HCT116 (cell line): ENCODE measurements at regions not wholly inside any gene's neighbourhood (a gene's known extent, or its start where the extent isn't known, plus 50 kb on each side); places are given as distances from the start of the nearest gene placed in this dataset.

Experiments
- ATAC-seq: fragments of 200-7000 bp; cut with Tn5 transposase; 2 replicates; pipeline ENCODE4 v1.9.1; 2020; ENCODE audit warnings: mild to moderate bottlenecking, moderate library complexity
- BruUV-seq: library from RNA; stranded (reverse); fragments of 400-500 nt; replicated peaks from 2 replicates; lab custom pipeline; 2021; lab: Mats Ljungman, UMichigan
- CTCF ChIA-PET: fragments of 300-600 bp; sonication (Branson Sonifier 250); formaldehyde crosslinking; loops from one replicate; lab custom pipeline; 2021; ENCODE audit warnings: antibody characterized with exemption; lab: Charles Lee
- POLR2A ChIA-PET: fragments of 300-600, 350-600 bp; sonication (Branson Sonifier 250); formaldehyde crosslinking; loops from one replicate; lab custom pipeline; 2021; ENCODE audit warnings: antibody characterized with exemption; lab: Charles Lee
- RAD21 ChIA-PET, 2 experiments: fragments of 300-600 bp; sonication (Branson Sonifier 250); formaldehyde crosslinking; loops; one replicate each; lab custom pipeline; 2023; ENCODE audit warnings: low total read pairs in 2 of 2; ENCODE audit not compliant: uncharacterized antibody in 2 of 2, unreplicated experiment in 2 of 2, low non-redundant PET in 1 of 2; lab: Charles Lee
- DNase-seq: peaks from one replicate; pipeline ENCODE4 v3.0.0-alpha.2; 2010; ENCODE audit warnings: low read depth, low spot score
- H2AFZ ChIP-seq: fragments of 200-600 bp; shearing (Covaris generic), sonication (generic); 2 replicates; pipeline ENCODE4 v1.6.1; 2017; ENCODE audit warnings: low read depth, mixed run types, mixed read lengths, antibody characterized with exemption, low read length; ENCODE audit not compliant: poor library complexity, severe bottlenecking
- H3K27ac ChIP-seq: 2 replicates; pipeline ENCODE4 v1.5.1; 2012; ENCODE audit warnings: low read depth, low read length
- H3K27me3 ChIP-seq: fragments of 200-600 bp; sonication (generic); 2 replicates; pipeline ENCODE4 v1.6.1; 2016; ENCODE audit warnings: mixed run types, low read length, mixed read lengths; ENCODE audit not compliant: insufficient read depth
- H3K36me3 ChIP-seq, 2 experiments: fragments of 200-500 bp in 1 of 2; fragments of 200-600 bp in 1 of 2; sonication (Bioruptor generic) in 1 of 2; sonication (generic) in 1 of 2; 2 replicates each; pipeline versions ENCODE4 v1.5.1 to v1.6.1; 2014 to 2016; ENCODE audit warnings: low read length in 2 of 2, inconsistent platforms in 1 of 2, mixed read lengths in 1 of 2, mixed run types in 1 of 2; ENCODE audit not compliant: insufficient read depth in 2 of 2, control insufficient read depth in 1 of 2
- H3K4me1 ChIP-seq, 2 experiments: fragments of 200-600 bp in 1 of 2; sonication (generic) in 1 of 2; 2 replicates each; pipeline versions ENCODE4 v1.5.1 to v1.6.1; 2012 to 2017; ENCODE audit warnings: low read length in 2 of 2, inconsistent platforms in 1 of 2, mild to moderate bottlenecking in 1 of 2, mixed read lengths in 1 of 2, mixed run types in 1 of 2, moderate library complexity in 1 of 2; ENCODE audit not compliant: insufficient read depth in 2 of 2, control insufficient read depth in 1 of 2
- H3K4me2 ChIP-seq: fragments of 200-600 bp; sonication (generic); 2 replicates; pipeline ENCODE4 v1.6.1; 2017; ENCODE audit warnings: mixed run types, low read length, mixed read lengths
- H3K4me3 ChIP-seq, 2 experiments: fragments of 200-600 bp in 1 of 2; sonication (generic) in 1 of 2; replicated peaks in 1 of 2; 2 replicates each; pipeline ENCODE4 v1.5.1; 2011 to 2016; ENCODE audit warnings: low read length in 2 of 2, control low read depth in 1 of 2, low read depth in 1 of 2, mild to moderate bottlenecking in 1 of 2, mixed read lengths in 1 of 2, mixed run types in 1 of 2
- H3K79me2 ChIP-seq: fragments of 200-600 bp; sonication (generic); 2 replicates; pipeline ENCODE4 v1.6.1; 2017; ENCODE audit warnings: mild to moderate bottlenecking, mixed run types, low read length, moderate library complexity, mixed read lengths; ENCODE audit not compliant: insufficient read depth
- H3K9ac ChIP-seq: fragments of 200-600 bp; sonication (generic); 2 replicates; pipeline ENCODE4 v1.6.1; 2016; ENCODE audit warnings: low read length, mixed read lengths
- H3K9me2 ChIP-seq: fragments of 200-600 bp; sonication (generic), shearing (Covaris generic); 2 replicates; pipeline ENCODE4 v1.6.1; 2017; ENCODE audit warnings: mixed run types, mild to moderate bottlenecking, moderate library complexity; ENCODE audit not compliant: insufficient read depth
- H3K9me3 ChIP-seq, 2 experiments: fragments of 200-500 bp in 1 of 2; fragments of 200-600 bp in 1 of 2; sonication (Bioruptor generic) in 1 of 2; sonication (generic) in 1 of 2; 2 replicates each; pipeline ENCODE4 v1.6.1; 2014 to 2017; ENCODE audit warnings: low read length in 2 of 2, mixed read lengths in 2 of 2, inconsistent platforms in 1 of 2, low read depth in 1 of 2, mild to moderate bottlenecking in 1 of 2, mixed run types in 1 of 2, moderate library complexity in 1 of 2; ENCODE audit not compliant: control insufficient read depth in 1 of 2, insufficient read depth in 1 of 2
- H4K20me1 ChIP-seq: fragments of 200-600 bp; sonication (generic), shearing (Covaris generic); 2 replicates; pipeline ENCODE4 v1.6.1; 2017; ENCODE audit warnings: mixed run types, mild to moderate bottlenecking, moderate library complexity; ENCODE audit not compliant: insufficient read depth
- ATF3 ChIP-seq: IDR thresholded peaks from 2 replicates; pipeline ENCODE4 v1.6.1; 2012
- CBX3 ChIP-seq: IDR thresholded peaks from 2 replicates; pipeline ENCODE4 v1.6.1; 2012; ENCODE audit warnings: low read depth
- CEBPB ChIP-seq: IDR thresholded peaks from 2 replicates; pipeline ENCODE4 v1.6.1; 2012; ENCODE audit warnings: low read depth
- EGR1 ChIP-seq: IDR thresholded peaks from 2 replicates; pipeline ENCODE4 v1.6.1; 2012; ENCODE audit warnings: low read depth
- FOSL1 ChIP-seq: IDR thresholded peaks from 2 replicates; pipeline ENCODE4 v1.6.1; 2012; ENCODE audit warnings: low read depth
- JUND ChIP-seq: IDR thresholded peaks from 2 replicates; pipeline ENCODE4 v1.6.1; 2012
- POLR2A ChIP-seq: IDR thresholded peaks from 2 replicates; pipeline ENCODE4 v1.7.0; 2011; ENCODE audit warnings: borderline replicate concordance; ENCODE audit not compliant: insufficient read depth, insufficient read length; ENCODE audit errors: extremely low read depth
- POLR2AphosphoS5 ChIP-seq: IDR thresholded peaks from 2 replicates; pipeline ENCODE4 v1.6.1; 2011; ENCODE audit warnings: mild to moderate bottlenecking, low read depth, low read length, moderate library complexity
- RAD21 ChIP-seq: IDR thresholded peaks from 2 replicates; pipeline ENCODE4 v1.6.1; 2012; ENCODE audit warnings: low read depth, mild to moderate bottlenecking
- SIN3A ChIP-seq: IDR thresholded peaks from 2 replicates; pipeline ENCODE4 v1.6.1; 2012; ENCODE audit warnings: low read depth
- SP1 ChIP-seq: IDR thresholded peaks from 2 replicates; pipeline ENCODE4 v1.6.1; 2012; ENCODE audit warnings: low read depth
- TCF7L2 ChIP-seq: IDR thresholded peaks from 2 replicates; pipeline ENCODE4 v1.7.0; 2011; ENCODE audit warnings: borderline replicate concordance, inconsistent platforms; ENCODE audit not compliant: insufficient read depth, insufficient read length; ENCODE audit errors: extremely low read depth
- YY1 ChIP-seq: IDR thresholded peaks from 2 replicates; pipeline ENCODE4 v1.6.1; 2011; ENCODE audit warnings: low read length, low read depth, moderate library complexity, mild to moderate bottlenecking; ENCODE audit not compliant: insufficient replicate concordance; ENCODE audit errors: extremely low read depth
- intact Hi-C: fragments of 100-400 bp; cut with micrococcal nuclease; formaldehyde crosslinking; loops from 2 replicates; pipeline ENCODE4 v1.10.0; 2022

- H3K4me2 ChIP-seq: no peak overlapping the region
- ATAC-seq: no peak
Observed at GRCh38 chr5:145180371-145180770, 654.8 kb downstream of the PRELID2 start.

DNA sequence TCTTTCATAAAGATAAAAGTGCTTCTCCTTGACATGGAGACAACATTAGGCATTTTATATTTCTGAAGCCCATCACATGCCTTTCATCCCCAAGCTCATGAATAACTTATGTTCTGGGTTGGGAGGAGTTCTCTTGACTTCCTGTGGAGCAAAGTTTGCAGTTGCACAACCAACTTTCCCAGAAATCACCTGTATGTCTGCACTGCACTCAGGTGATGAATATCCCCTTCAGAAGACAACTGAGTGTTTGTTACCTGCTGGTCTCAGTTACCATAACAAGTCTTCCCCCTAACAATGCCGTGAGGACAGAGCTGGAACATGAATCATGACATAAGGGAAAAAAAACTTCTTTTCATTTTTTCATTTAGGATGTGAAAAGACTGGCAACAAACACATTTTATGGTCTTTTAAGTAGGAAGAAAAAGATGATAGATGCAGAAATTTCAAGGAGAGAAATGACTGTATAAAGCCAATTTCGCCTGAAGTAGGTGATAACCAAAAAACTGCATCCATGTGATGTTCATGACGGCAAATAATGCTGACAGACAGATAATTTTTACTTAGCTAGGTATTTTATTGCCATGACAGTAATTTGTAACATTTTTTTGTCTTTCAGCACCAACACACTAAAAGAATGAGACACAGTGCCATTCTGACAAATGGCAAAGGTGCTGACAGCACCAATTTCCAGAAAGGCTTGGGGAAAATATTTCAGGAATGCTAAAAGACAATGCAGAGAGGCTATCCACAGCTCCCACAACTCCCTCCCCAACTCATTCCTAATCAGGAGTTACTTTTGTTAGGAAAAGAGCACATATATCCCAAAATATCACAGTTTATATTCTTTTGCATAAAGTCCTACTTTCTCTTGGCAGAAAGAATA, 656.3 kb downstream of the PRELID2 start:
- CTCF ChIA-PET: no interaction called here
- no peak for ATAC-seq

More at GRCh38 chr5:145180371-145180770, 654.8 kb downstream of the PRELID2 start:
- no peaks in the 10 kb centered on the region for H3K79me2 ChIP-seq
- no peak overlapping the region for H3K4me3 ChIP-seq
- POLR2A ChIA-PET: no interaction called here
- no peaks in the 10 kb centered on the region for H3K9me2 ChIP-seq
- H3K36me3 ChIP-seq: no peaks in the 10 kb centered on the region
- CTCF ChIA-PET: no interaction called here
- intact Hi-C loops: no loop called here
- BruUV-seq: no TSS peak
- peaks cover 33% of the 10 kb centered on the region for H3K27me3 ChIP-seq
- H3K4me1 ChIP-seq: no peaks in the 10 kb centered on the region
- H3K27ac ChIP-seq: no peak overlapping the region
- H3K9me3 ChIP-seq: no peaks in the 10 kb centered on the region
- no peaks in the 10 kb centered on the region; the same call in 1 of the 2 replicates for H4K20me1 ChIP-seq
- H2AFZ ChIP-seq: no peak overlapping the region
- no peak for DNase-seq
- RAD21 ChIA-PET: interaction anchor here in 1 of 2 experiments (0.7 kb wide), 1 partner anchor 67 kb away, joined by 3 read pairs; no protein-coding TSS in a partner anchor
- TF ChIP-seq EGR1: no peak
- TF ChIP-seq POLR2A: no peak
- no peak for TF ChIP-seq RAD21
- no peak for TF ChIP-seq CBX3
- TF ChIP-seq SIN3A: no peak
- TF ChIP-seq FOSL1: no peak
- TF ChIP-seq CEBPB: no peak
- no peak for TF ChIP-seq JUND
- no peak for TF ChIP-seq SP1
- TF ChIP-seq ATF3: no peak
- no peak for TF ChIP-seq POLR2AphosphoS5
- H3K9ac ChIP-seq: no peak overlapping the region

More for the DNA sequence above, 656.3 kb downstream of the PRELID2 start:
- POLR2A ChIA-PET: no interaction called here
- H3K27me3 ChIP-seq: peaks cover 44% of the 10 kb centered on the region
- no peaks in the 10 kb centered on the region for H3K4me1 ChIP-seq
- H3K4me2 ChIP-seq: no peak overlapping the region
- no peak for DNase-seq
- no peaks in the 10 kb centered on the region for H3K9me3 ChIP-seq
- no peak overlapping the region for H3K4me3 ChIP-seq
- intact Hi-C loops: no loop called here
- TF ChIP-seq YY1: no peak
- TF ChIP-seq SIN3A: no peak
- no peak for TF ChIP-seq CBX3
- TF ChIP-seq SP1: no peak
- no peak for TF ChIP-seq TCF7L2
- TF ChIP-seq ATF3: no peak
- no peak for TF ChIP-seq RAD21
- TF ChIP-seq EGR1: no peak
- no peak for TF ChIP-seq JUND
- no peak overlapping the region for H3K27ac ChIP-seq
- no peak overlapping the region for H3K9ac ChIP-seq
- no peaks in the 10 kb centered on the region for H3K79me2 ChIP-seq
- H3K9me2 ChIP-seq: no peaks in the 10 kb centered on the region
- RAD21 ChIA-PET: no interaction called here
- no peaks in the 10 kb centered on the region for H3K36me3 ChIP-seq
- H2AFZ ChIP-seq: no peak overlapping the region
- no TSS peak for BruUV-seq
- H4K20me1 ChIP-seq: no peaks in the 10 kb centered on the region; the same call in 1 of the 2 replicates
